ENCODE measurements at regions not wholly inside any gene's neighbourhood (a gene's known extent, or its start where the extent isn't known, plus 50 kb on each side); places are given as distances from the start of the nearest gene placed in this dataset.

- Mint-ChIP-seq H3K36me3 (ENCODE audit: low read depth) (no peaks in the 10 kb centered on the region), H3K27ac (no peak overlapping the region), H3K4me3 (no peak overlapping the region), H3K27me3 (ENCODE audit: low read depth) (peaks cover 15% of the 10 kb centered on the region), H3K4me1 (ENCODE audit: low read depth) (no peaks in the 10 kb centered on the region), H3K9me3 (no peaks in the 10 kb centered on the region)
- DNase-seq (ENCODE audit: low spot score) = no peak
These were observed 204.7 kb downstream of the ZNF365 start for GRCh38 chr10:62578916-62579315.

GRCh38 chr10:62580396-62580795 lies 206.2 kb downstream of the ZNF365 start:
- DNase-seq (ENCODE audit: low spot score) = no peak
- Mint-ChIP-seq H3K27ac (no peak overlapping the region), H3K4me1 (ENCODE audit: low read depth) (no peaks in the 10 kb centered on the region), H3K4me3 (no peak overlapping the region), H3K36me3 (ENCODE audit: low read depth) (no peaks in the 10 kb centered on the region), H3K9me3 (no peaks in the 10 kb centered on the region), H3K27me3 (ENCODE audit: low read depth) (peaks cover 16% of the 10 kb centered on the region)

- H3K4me1 Mint-ChIP-seq (ENCODE audit: low read depth) = no peaks in the 10 kb centered on the region
- no peak overlapping the region for H3K27ac Mint-ChIP-seq
- H3K9me3 Mint-ChIP-seq = no peaks in the 10 kb centered on the region
- peaks cover 13% of the 10 kb centered on the region for H3K27me3 Mint-ChIP-seq (ENCODE audit: low read depth)
- H3K36me3 Mint-ChIP-seq (ENCODE audit: low read depth) = no peaks in the 10 kb centered on the region
- no peak for DNase-seq (ENCODE audit: low spot score)
- H3K4me3 Mint-ChIP-seq = no peak overlapping the region
These were observed 207.2 kb downstream of the ZNF365 start for GRCh38 chr10:62581351-62581750.

GRCh38 chr10:62582101-62582705 lies 208.0 kb downstream of the ZNF365 start:
- H3K27ac Mint-ChIP-seq = no peak overlapping the region
- H3K36me3 Mint-ChIP-seq (ENCODE audit: low read depth) = no peaks in the 10 kb centered on the region
- H3K4me3 Mint-ChIP-seq = no peak overlapping the region
- no peaks in the 10 kb centered on the region for H3K4me1 Mint-ChIP-seq (ENCODE audit: low read depth)
- no peak for DNase-seq (ENCODE audit: low spot score)
- no peaks in the 10 kb centered on the region for H3K9me3 Mint-ChIP-seq
- peaks cover 13% of the 10 kb centered on the region for H3K27me3 Mint-ChIP-seq (ENCODE audit: low read depth)

GRCh38 chr10:62582804-62583208 lies 208.6 kb downstream of the ZNF365 start:
- H3K4me3 Mint-ChIP-seq = no peak overlapping the region
- no peaks in the 10 kb centered on the region for H3K4me1 Mint-ChIP-seq (ENCODE audit: low read depth)
- no peak overlapping the region for H3K27ac Mint-ChIP-seq
- peaks cover 3% of the 10 kb centered on the region for H3K9me3 Mint-ChIP-seq
- DNase-seq (ENCODE audit: low spot score) = no peak
- no peaks in the 10 kb centered on the region for H3K36me3 Mint-ChIP-seq (ENCODE audit: low read depth)
- H3K27me3 Mint-ChIP-seq (ENCODE audit: low read depth) = peaks cover 8% of the 10 kb centered on the region

- DNase-seq (ENCODE audit: low spot score) = no peak
- Mint-ChIP-seq H3K4me1 (ENCODE audit: low read depth) (no peaks in the 10 kb centered on the region), H3K27me3 (ENCODE audit: low read depth) (peaks cover 5% of the 10 kb centered on the region), H3K9me3 (peaks cover 5% of the 10 kb centered on the region), H3K27ac (no peak overlapping the region), H3K36me3 (ENCODE audit: low read depth) (no peaks in the 10 kb centered on the region), H3K4me3 (no peak overlapping the region)
These were observed 209.9 kb downstream of the ZNF365 start for GRCh38 chr10:62583876-62584615.

- peaks cover 7% of the 10 kb centered on the region for H3K27me3 Mint-ChIP-seq (ENCODE audit: low read depth)
- no peak for DNase-seq (ENCODE audit: low spot score)
- peaks cover 5% of the 10 kb centered on the region for H3K9me3 Mint-ChIP-seq
- no peak overlapping the region for H3K27ac Mint-ChIP-seq
- H3K4me1 Mint-ChIP-seq (ENCODE audit: low read depth) = no peaks in the 10 kb centered on the region
- no peak overlapping the region for H3K4me3 Mint-ChIP-seq
- no peaks in the 10 kb centered on the region for H3K36me3 Mint-ChIP-seq (ENCODE audit: low read depth)
These were observed 210.6 kb downstream of the ZNF365 start for GRCh38 chr10:62584731-62585130.

- Mint-ChIP-seq H3K9me3 (peaks cover 5% of the 10 kb centered on the region), H3K4me3 (no peak overlapping the region), H3K27me3 (ENCODE audit: low read depth) (peaks cover 7% of the 10 kb centered on the region), H3K36me3 (ENCODE audit: low read depth) (no peaks in the 10 kb centered on the region), H3K27ac (no peak overlapping the region), H3K4me1 (ENCODE audit: low read depth) (no peaks in the 10 kb centered on the region)
- DNase-seq (ENCODE audit: low spot score) = no peak
These were observed 211.1 kb downstream of the ZNF365 start for GRCh38 chr10:62585211-62585775.

GRCh38 chr10:62587011-62587410 lies 212.8 kb downstream of the ZNF365 start:
- H3K27me3 Mint-ChIP-seq (ENCODE audit: low read depth) = peaks cover 11% of the 10 kb centered on the region
- no peak overlapping the region for H3K4me3 Mint-ChIP-seq
- no peaks in the 10 kb centered on the region for H3K4me1 Mint-ChIP-seq (ENCODE audit: low read depth)
- no peak overlapping the region for H3K27ac Mint-ChIP-seq
- H3K36me3 Mint-ChIP-seq (ENCODE audit: low read depth) = no peaks in the 10 kb centered on the region
- H3K9me3 Mint-ChIP-seq = peaks cover 5% of the 10 kb centered on the region
- DNase-seq (ENCODE audit: low spot score) = no peak

GRCh38 chr10:62588116-62588515 lies 213.9 kb downstream of the ZNF365 start:
- DNase-seq (ENCODE audit: low spot score) = no peak
- Mint-ChIP-seq H3K27me3 (ENCODE audit: low read depth) (peaks cover 11% of the 10 kb centered on the region), H3K9me3 (peaks cover 5% of the 10 kb centered on the region), H3K4me1 (ENCODE audit: low read depth) (no peaks in the 10 kb centered on the region), H3K36me3 (ENCODE audit: low read depth) (no peaks in the 10 kb centered on the region), H3K27ac (no peak overlapping the region), H3K4me3 (no peak overlapping the region)

- no peak overlapping the region for H3K4me3 Mint-ChIP-seq
- no peaks in the 10 kb centered on the region for H3K36me3 Mint-ChIP-seq (ENCODE audit: low read depth)
- no peak overlapping the region for H3K27ac Mint-ChIP-seq
- peaks cover 5% of the 10 kb centered on the region for H3K9me3 Mint-ChIP-seq
- H3K4me1 Mint-ChIP-seq (ENCODE audit: low read depth) = peaks cover 2% of the 10 kb centered on the region
- no peak for DNase-seq (ENCODE audit: low spot score)
- peaks cover 11% of the 10 kb centered on the region for H3K27me3 Mint-ChIP-seq (ENCODE audit: low read depth)
These were observed 214.8 kb upstream of the ADO start for GRCh38 chr10:62589689-62590088.

GRCh38 chr10:62590306-62590705 lies 214.2 kb upstream of the ADO start:
- Mint-ChIP-seq H3K27ac (no peak overlapping the region), H3K36me3 (ENCODE audit: low read depth) (no peaks in the 10 kb centered on the region), H3K4me1 (ENCODE audit: low read depth) (peaks cover 2% of the 10 kb centered on the region), H3K27me3 (ENCODE audit: low read depth) (peaks cover 7% of the 10 kb centered on the region), H3K4me3 (no peak overlapping the region), H3K9me3 (peaks cover 5% of the 10 kb centered on the region)
- DNase-seq (ENCODE audit: low spot score) = no peak

GRCh38 chr10:62594093-62594520 lies 210.4 kb upstream of the ADO start:
- Mint-ChIP-seq H3K4me1 (ENCODE audit: low read depth) (peaks cover 2% of the 10 kb centered on the region), H3K27ac (no peak overlapping the region), H3K4me3 (no peak overlapping the region), H3K27me3 (ENCODE audit: low read depth) (peaks cover 6% of the 10 kb centered on the region), H3K9me3 (no peaks in the 10 kb centered on the region), H3K36me3 (ENCODE audit: low read depth) (no peaks in the 10 kb centered on the region)
- DNase-seq (ENCODE audit: low spot score) = peak; percentile 30

- Mint-ChIP-seq H3K36me3 (ENCODE audit: low read depth) (no peaks in the 10 kb centered on the region), H3K9me3 (no peaks in the 10 kb centered on the region), H3K4me3 (no peak overlapping the region), H3K27ac (no peak overlapping the region), H3K27me3 (ENCODE audit: low read depth) (peaks cover 13% of the 10 kb centered on the region), H3K4me1 (ENCODE audit: low read depth) (peaks cover 2% of the 10 kb centered on the region)
- DNase-seq (ENCODE audit: low spot score) = no peak
These were observed 207.3 kb upstream of the ADO start for GRCh38 chr10:62597226-62597625.

Data from T-helper 2 cell treated with Interferon-gamma antibody and Interleukin-4, amounts not matched to agents 5 μg/mL and 100 μg/mL, for 36 hours (primary cell).